ENCODE measurements at regions not wholly inside any gene's neighbourhood (a gene's known extent, or its start where the extent isn't known, plus 50 kb on each side); places are given as distances from the start of the nearest gene placed in this dataset.

GRCh38 chr13:26897706-26898550 is 137.3 kb upstream of the GPR12 start:
- no peak for TF ChIP-seq ZNF274 (IDR thresholded peaks at IDR 0.05; ENCODE audit: borderline replicate concordance, extremely low read depth, low read length)
- no peak for TF ChIP-seq CTCF (IDR thresholded peaks at IDR 0.05; ENCODE audit: control extremely low read depth in 1 of 3, insufficient read depth in 1 of 3, low read depth in 1 of 3, low read length in 3 of 3)
- TF ChIP-seq EZH2 (IDR thresholded peaks at IDR 0.05; ENCODE audit: low read depth, low read length, severe bottlenecking), result no peak
- no peak for TF ChIP-seq POLR2A (IDR thresholded peaks at IDR 0.05; ENCODE audit: control extremely low read depth in 1 of 2, low read depth in 2 of 2, low read length in 2 of 2)
- no peak for TF ChIP-seq SIN3A (conservative IDR thresholded peaks at IDR 0.05 in 1 of 2, IDR thresholded peaks at IDR 0.05 in 1 of 2; ENCODE audit: low read depth in 1 of 2, low read length in 2 of 2)
- TF ChIP-seq KDM1A (IDR thresholded peaks at IDR 0.05; ENCODE audit: borderline replicate concordance, low read length), result no peak
- no peak for TF ChIP-seq CEBPB (IDR thresholded peaks at IDR 0.05; ENCODE audit: low read depth, low read length)
- no peak for TF ChIP-seq SRF (IDR thresholded peaks at IDR 0.05; ENCODE audit: low read depth, low read length)
- TF ChIP-seq TAF1 (IDR thresholded peaks at IDR 0.05; ENCODE audit: low read depth, low read length), result no peak
- TF ChIP-seq BACH1 (IDR thresholded peaks at IDR 0.05; ENCODE audit: low read length), result no peak
- no peak for TF ChIP-seq ATF2 (IDR thresholded peaks at IDR 0.05; ENCODE audit: low read length)

All from H1 (cell line).